ENCODE measurements at regions not wholly inside any gene's neighbourhood (a gene's known extent, or its start where the extent isn't known, plus 50 kb on each side); places are given as distances from the start of the nearest gene placed in this dataset.

GRCh38 chr18:34978533-34978893, 62.7 kb upstream of the MAPRE2 start:
- DNase-seq (ENCODE audit: low read depth): peak; percentile 5

- DNase-seq (ENCODE audit: low read depth): peak; percentile 96
Observed at GRCh38 chr18:34978953-34979608, 62.1 kb upstream of the MAPRE2 start.

GRCh38 chr18:34981487-34981886, 59.7 kb upstream of the MAPRE2 start:
- no peak for DNase-seq (ENCODE audit: low read depth)

GRCh38 chr18:34985963-34986362, 55.2 kb upstream of the MAPRE2 start:
- no peak for DNase-seq (ENCODE audit: low read depth)

GRCh38 chr18:34990597-34990996, 50.6 kb upstream of the MAPRE2 start:
- DNase-seq (ENCODE audit: low read depth): peak; percentile 88

GRCh38 chr18:34991152-34991551, 50.1 kb upstream of the MAPRE2 start:
- no peak for DNase-seq (ENCODE audit: low read depth)

Measured in RPMI7951 (cell line).